SK-N-SH (cell line): ENCODE measurements at regions not wholly inside any gene's neighbourhood (a gene's known extent, or its start where the extent isn't known, plus 50 kb on each side); places are given as distances from the start of the nearest gene placed in this dataset.
A peak's percentile ranks its signal among the peaks of the same experiment; 100 is the strongest.

Source experiments
- CTCF ChIA-PET: fragments of 300-600, 350-600 bp; formaldehyde crosslinking; extraction: SDS; loops from one replicate; lab custom pipeline; 2021; lab: Yijun Ruan, JAX
- POLR2A ChIA-PET: fragments of 350-600 bp; sonication (Branson Sonifier 250); formaldehyde crosslinking; extraction: SDS; loops from one replicate; lab custom pipeline; 2020; ENCODE audit warnings: antibody characterized with exemption, inconsistent platforms; lab: Yijun Ruan, JAX
- DNase-seq: peaks from one replicate; pipeline ENCODE4 v3.0.0; 2012
- H2AFZ ChIP-seq: fragments of 200-600 bp; sonication (generic); 2 replicates; pipeline ENCODE4 v1.8.1; 2016; ENCODE audit warnings: antibody characterized with exemption, mild to moderate bottlenecking, low read depth
- H3F3A ChIP-seq: fragments of 200-600 bp; sonication (generic); replicated peaks from 2 replicates; pipeline ENCODE3; 2016; ENCODE audit warnings: antibody characterized with exemption, mild to moderate bottlenecking; ENCODE audit not compliant: insufficient read depth
- H3K27ac ChIP-seq, 2 experiments: fragments of 200-500 bp in 1 of 2; fragments of 200-600 bp in 1 of 2; sonication (Bioruptor generic) in 1 of 2; sonication (generic), shearing (Covaris generic) in 1 of 2; 2 replicates each; pipeline versions ENCODE4 v1.5.1 to v1.6.1; 2014 to 2016; ENCODE audit warnings: low read depth in 2 of 2, inconsistent platforms in 1 of 2, low read length in 1 of 2, mild to moderate bottlenecking in 1 of 2, mixed read lengths in 1 of 2
- H3K27me3 ChIP-seq: fragments of 200-600 bp; sonication (generic), shearing (Covaris generic); 2 replicates; pipeline ENCODE4 v1.6.1; 2016; ENCODE audit warnings: mixed run types; ENCODE audit not compliant: insufficient read depth
- H3K36me3 ChIP-seq, 2 experiments: fragments of 200-500 bp in 1 of 2; fragments of 200-600 bp in 1 of 2; sonication (Bioruptor generic) in 1 of 2; sonication (generic) in 1 of 2; replicated peaks in 1 of 2; 2 replicates each; pipeline versions ENCODE3 to v1.5.1; 2014 to 2016; ENCODE audit warnings: low read length in 1 of 2, mild to moderate bottlenecking in 1 of 2; ENCODE audit not compliant: insufficient read depth in 2 of 2, control insufficient read depth in 1 of 2
- H3K4me1 ChIP-seq, 2 experiments: fragments of 200-500 bp in 1 of 2; fragments of 200-600 bp in 1 of 2; sonication (Bioruptor generic) in 1 of 2; sonication (generic), shearing (Covaris generic) in 1 of 2; 2 replicates each; pipeline versions ENCODE4 v1.5.1 to v1.6.1; 2014 to 2016; ENCODE audit warnings: low read depth in 1 of 2, low read length in 1 of 2, mixed run types in 1 of 2; ENCODE audit not compliant: insufficient read depth in 2 of 2, control insufficient read depth in 1 of 2
- H3K4me2 ChIP-seq: fragments of 200-600 bp; sonication (generic), shearing (Covaris generic); 2 replicates; pipeline ENCODE4 v1.6.1; 2017; ENCODE audit warnings: mixed run types
- H3K4me3 ChIP-seq, 2 experiments: fragments of 200-500 bp in 1 of 2; fragments of 200-600 bp in 1 of 2; sonication (Bioruptor generic) in 1 of 2; sonication (generic), shearing (Covaris generic) in 1 of 2; 2 replicates each; pipeline versions ENCODE4 v1.5.1 to v1.8.1; 2014 to 2016; ENCODE audit warnings: low read depth in 2 of 2, inconsistent platforms in 1 of 2, low read length in 1 of 2, mild to moderate bottlenecking in 1 of 2, mixed read lengths in 1 of 2, moderate library complexity in 1 of 2
- H3K79me2 ChIP-seq: fragments of 200-600 bp; sonication (generic); 2 replicates; pipeline ENCODE4 v1.8.1; 2017; ENCODE audit warnings: mild to moderate bottlenecking; ENCODE audit not compliant: insufficient read depth
- H3K9ac ChIP-seq: fragments of 200-600 bp; sonication (generic); 2 replicates; pipeline ENCODE4 v1.6.1; 2017; ENCODE audit warnings: mixed run types
- H3K9me2 ChIP-seq: fragments of 200-600 bp; sonication (generic); 2 replicates; pipeline ENCODE4 v1.6.1; 2017; ENCODE audit warnings: mixed run types
- H3K9me3 ChIP-seq: fragments of 200-600 bp; sonication (generic); 2 replicates; pipeline ENCODE4 v1.6.1; 2017; ENCODE audit warnings: mixed run types, mild to moderate bottlenecking, moderate library complexity
- H4K20me1 ChIP-seq: fragments of 200-600 bp; sonication (generic); 2 replicates; pipeline ENCODE4 v1.6.1; 2017; ENCODE audit warnings: mild to moderate bottlenecking, mixed run types; ENCODE audit not compliant: insufficient read depth
- CTCF ChIP-seq: fragments of 200-600 bp; sonication (generic); IDR thresholded peaks from 2 replicates; pipeline ENCODE4 v1.6.1; 2017; ENCODE audit warnings: antibody characterized with exemption, mild to moderate bottlenecking, moderate library complexity
- EP300 ChIP-seq, 2 experiments: IDR thresholded peaks; 2 replicates each; pipeline versions ENCODE4 v1.4.0 to v1.6.1; 2012; ENCODE audit warnings: borderline replicate concordance in 1 of 2, low read depth in 1 of 2, low read length in 1 of 2
- EZH2phosphoT487 ChIP-seq: fragments of 200-600 bp; sonication (generic); IDR thresholded peaks from 2 replicates; pipeline ENCODE4 v1.6.1; 2017; ENCODE audit warnings: low read depth, mixed run types, mild to moderate bottlenecking, antibody characterized with exemption, moderate library complexity, borderline replicate concordance
- FOSL2 ChIP-seq: IDR thresholded peaks from 2 replicates; pipeline ENCODE4 v1.4.0; 2012; ENCODE audit warnings: low read depth, mild to moderate bottlenecking, moderate library complexity, borderline replicate concordance
- FOXJ3 ChIP-seq: sonication (generic); formaldehyde crosslinking; IDR thresholded peaks from 2 replicates; pipeline ENCODE4 v1.5.1; 2020; ENCODE audit warnings: mild to moderate bottlenecking, missing genetic modification reagents
- GABPA ChIP-seq: IDR thresholded peaks from 2 replicates; pipeline ENCODE4 v1.4.0; 2012; ENCODE audit warnings: low read depth, mild to moderate bottlenecking
- GATA2 ChIP-seq: sonication (generic); formaldehyde crosslinking; IDR thresholded peaks from 2 replicates; pipeline ENCODE4 v1.5.0; 2020; ENCODE audit warnings: mild to moderate bottlenecking, missing genetic modification reagents
- IRF3 ChIP-seq: fragments of 150-350 bp; IDR thresholded peaks from 2 replicates; pipeline ENCODE4 v1.6.1; 2016; ENCODE audit warnings: mild to moderate bottlenecking, low read depth, low read length
- JUND ChIP-seq: IDR thresholded peaks from 2 replicates; pipeline ENCODE4 v1.4.0; 2012
- NRF1 ChIP-seq: IDR thresholded peaks from 2 replicates; pipeline ENCODE4 v1.6.1; 2012; ENCODE audit warnings: low read depth, mild to moderate bottlenecking, low read length
- PBX3 ChIP-seq: IDR thresholded peaks from 2 replicates; pipeline ENCODE4; 2012
- RAD21 ChIP-seq: IDR thresholded peaks from 2 replicates; pipeline ENCODE4 v1.6.1; 2012; ENCODE audit warnings: mild to moderate bottlenecking, low read length
- REST ChIP-seq: IDR thresholded peaks from 2 replicates; pipeline ENCODE4 v1.6.1; 2012; ENCODE audit warnings: mild to moderate bottlenecking, low read depth, low read length, moderate library complexity
- RXRA ChIP-seq: IDR thresholded peaks from 2 replicates; pipeline ENCODE4 v1.4.0; 2012; ENCODE audit warnings: low read depth, mild to moderate bottlenecking, borderline replicate concordance
- SMC3 ChIP-seq: IDR thresholded peaks from 2 replicates; pipeline ENCODE4 v1.6.1; 2012; ENCODE audit warnings: low read depth, low read length, improper control_type of control experiment
- TAF1 ChIP-seq: IDR thresholded peaks from 2 replicates; pipeline ENCODE4 v1.6.1; 2012; ENCODE audit warnings: low read depth, mild to moderate bottlenecking, low read length, moderate library complexity, borderline replicate concordance
- TCF12 ChIP-seq: IDR thresholded peaks from 2 replicates; pipeline ENCODE4 v1.4.0; 2012
- USF2 ChIP-seq: fragments of 150-350 bp; IDR thresholded peaks from 2 replicates; pipeline ENCODE4 v1.6.1; 2017; ENCODE audit warnings: antibody characterized with exemption, low read length, low read depth, borderline replicate concordance
- ZBTB33 ChIP-seq: IDR thresholded peaks from 2 replicates; pipeline ENCODE4 v1.4.0; 2012; ENCODE audit warnings: low read depth, borderline replicate concordance
- WGBS: methylation state at CpG from one replicate; pipeline ENCODE4 v1.1.6; 2017; ENCODE audit warnings: low lambda C conversion rate; 5-methylcytosine and 5-hydroxymethylcytosine counted together

- no peaks in the 10 kb centered on the region for H4K20me1 ChIP-seq
- ChIA-PET POLR2A (no interaction called here), CTCF (interaction anchor here (1.3 kb wide), 1 partner anchor 34 kb away, joined by 3 read pairs; no protein-coding TSS in a partner anchor)
- no peak for DNase-seq
- H3K27ac ChIP-seq, result peak overlapping the region in 1 of 2 experiments; percentile 32; a peak in 1 of 4 replicates
- H3K36me3 ChIP-seq, result peaks cover 0 to 5% of the 10 kb centered on the region in 2 experiments
- no peaks in the 10 kb centered on the region for H3K79me2 ChIP-seq
- no peak overlapping the region for H3K4me3 ChIP-seq
- peak overlapping the region; percentile 18; the same call in 1 of the 2 replicates for H2AFZ ChIP-seq
- H3K27me3 ChIP-seq, result no peaks in the 10 kb centered on the region
- no peaks in the 10 kb centered on the region for H3K9me2 ChIP-seq
- H3K9ac ChIP-seq, result no peak overlapping the region
- no peaks in the 10 kb centered on the region for H3F3A ChIP-seq
- H3K4me2 ChIP-seq, result no peak overlapping the region; the same call in 1 of the 2 replicates
- 0 out of 2 replicates have a peak, but pooled peaks cover 4% of the 10 kb centered on the region for H3K9me3 ChIP-seq
- WGBS, result 83% methylated on average over 6 of the region's 6 CpGs
- TF ChIP-seq JUND (no peak), RXRA (no peak), FOXJ3 (CRISPR knock-in tag) (no peak), FOSL2 (no peak), USF2 (no peak), TCF12 (no peak), SMC3 (no peak), REST (no peak), TAF1 (no peak), EZH2phosphoT487 (no peak), ZBTB33 (no peak), EP300 (IDR thresholded peaks at IDR 0.05; ENCODE audit: borderline replicate concordance in 1 of 2, low read depth in 1 of 2, low read length in 1 of 2) (no peak), IRF3 (no peak), NRF1 (no peak), GATA2 (CRISPR knock-in tag) (no peak), GABPA (no peak), PBX3 (no peak), CTCF (no peak), RAD21 (no peak)
- H3K4me1 ChIP-seq, result peaks cover 0 to 17% of the 10 kb centered on the region in 2 experiments; a peak in 1 of 4 replicates
Measured at GRCh38 chr2:46835520-46835919, 80.1 kb downstream of the MCFD2 start.
